ENCODE measurements at regions not wholly inside any gene's neighbourhood (a gene's known extent, or its start where the extent isn't known, plus 50 kb on each side); places are given as distances from the start of the nearest gene placed in this dataset.

GRCh38 chr11:105553025-105553424 is 56.8 kb upstream of the GRIA4 start:
- no peaks in the 10 kb centered on the region for H3K36me3 Mint-ChIP-seq
- no peak overlapping the region for H3K4me3 Mint-ChIP-seq
- CTCF ChIA-PET, result no interaction called here
- no peaks in the 10 kb centered on the region for H3K9me3 Mint-ChIP-seq
- H3K4me1 Mint-ChIP-seq, result no peaks in the 10 kb centered on the region
- H3K27ac Mint-ChIP-seq, result no peak overlapping the region
- DNase-seq, result no peak
- no peaks in the 10 kb centered on the region for H3K27me3 Mint-ChIP-seq

- Mint-ChIP-seq H3K27ac (no peak overlapping the region), H3K36me3 (no peaks in the 10 kb centered on the region), H3K27me3 (no peaks in the 10 kb centered on the region), H3K9me3 (no peaks in the 10 kb centered on the region), H3K4me3 (no peak overlapping the region), H3K4me1 (no peaks in the 10 kb centered on the region)
- DNase-seq, result no peak
- CTCF ChIA-PET, result no interaction called here
These were observed 61.5 kb upstream of the GRIA4 start for GRCh38 chr11:105548359-105548758.

- Mint-ChIP-seq H3K4me1 (no peaks in the 10 kb centered on the region), H3K9me3 (no peaks in the 10 kb centered on the region), H3K27me3 (no peaks in the 10 kb centered on the region), H3K36me3 (no peaks in the 10 kb centered on the region), H3K4me3 (no peak overlapping the region), H3K27ac (no peak overlapping the region)
- CTCF ChIA-PET, result no interaction called here
- no peak for DNase-seq
These were observed 71.3 kb upstream of the GRIA4 start for GRCh38 chr11:105538588-105538987.

- H3K4me3 Mint-ChIP-seq, result no peak overlapping the region
- H3K4me1 Mint-ChIP-seq, result no peaks in the 10 kb centered on the region
- H3K27ac Mint-ChIP-seq, result no peak overlapping the region
- H3K27me3 Mint-ChIP-seq, result no peaks in the 10 kb centered on the region
- no peak for DNase-seq
- CTCF ChIA-PET, result no interaction called here
- H3K36me3 Mint-ChIP-seq, result no peaks in the 10 kb centered on the region
- no peaks in the 10 kb centered on the region for H3K9me3 Mint-ChIP-seq
These were observed 72.3 kb upstream of the GRIA4 start for GRCh38 chr11:105537531-105537930.

GRCh38 chr11:105524286-105524685 is 85.6 kb upstream of the GRIA4 start:
- Mint-ChIP-seq H3K27ac (no peak overlapping the region), H3K36me3 (no peaks in the 10 kb centered on the region), H3K27me3 (no peaks in the 10 kb centered on the region), H3K4me3 (no peak overlapping the region), H3K4me1 (no peaks in the 10 kb centered on the region), H3K9me3 (no peaks in the 10 kb centered on the region)
- CTCF ChIA-PET, result no interaction called here
- DNase-seq, result no peak

GRCh38 chr11:105520706-105521345 is 89.0 kb upstream of the GRIA4 start:
- Mint-ChIP-seq H3K27ac (no peak overlapping the region), H3K4me3 (no peak overlapping the region), H3K36me3 (no peaks in the 10 kb centered on the region), H3K9me3 (no peaks in the 10 kb centered on the region), H3K27me3 (no peaks in the 10 kb centered on the region), H3K4me1 (no peaks in the 10 kb centered on the region)
- no peak for DNase-seq
- CTCF ChIA-PET, result no interaction called here

- H3K27me3 Mint-ChIP-seq, result no peaks in the 10 kb centered on the region
- no peak overlapping the region for H3K4me3 Mint-ChIP-seq
- H3K9me3 Mint-ChIP-seq, result no peaks in the 10 kb centered on the region
- no peaks in the 10 kb centered on the region for H3K4me1 Mint-ChIP-seq
- CTCF ChIA-PET, result no interaction called here
- H3K36me3 Mint-ChIP-seq, result no peaks in the 10 kb centered on the region
- H3K27ac Mint-ChIP-seq, result no peak overlapping the region
- no peak for DNase-seq
These were observed 102.2 kb upstream of the GRIA4 start for GRCh38 chr11:105507496-105508254.

GRCh38 chr11:105492010-105492409 is 117.9 kb upstream of the GRIA4 start:
- CTCF ChIA-PET, result no interaction called here
- H3K36me3 Mint-ChIP-seq, result no peaks in the 10 kb centered on the region

GRCh38 chr11:105491394-105491793 is 118.5 kb upstream of the GRIA4 start:
- Mint-ChIP-seq H3K27me3 (no peaks in the 10 kb centered on the region), H3K4me1 (no peaks in the 10 kb centered on the region), H3K9me3 (no peaks in the 10 kb centered on the region), H3K36me3 (no peaks in the 10 kb centered on the region), H3K4me3 (no peak overlapping the region), H3K27ac (no peak overlapping the region)
- no peak for DNase-seq
- CTCF ChIA-PET, result no interaction called here

More at GRCh38 chr11:105492010-105492409, 117.9 kb upstream of the GRIA4 start:
- Mint-ChIP-seq H3K27me3 (no peaks in the 10 kb centered on the region), H3K9me3 (no peaks in the 10 kb centered on the region), H3K4me1 (no peaks in the 10 kb centered on the region), H3K4me3 (no peak overlapping the region), H3K27ac (no peak overlapping the region)
- DNase-seq, result no peak

GRCh38 chr11:105490333-105490732 is 119.5 kb upstream of the GRIA4 start:
- H3K36me3 Mint-ChIP-seq, result no peaks in the 10 kb centered on the region
- no peaks in the 10 kb centered on the region for H3K27me3 Mint-ChIP-seq
- no peaks in the 10 kb centered on the region for H3K9me3 Mint-ChIP-seq
- no peak overlapping the region for H3K4me3 Mint-ChIP-seq
- DNase-seq, result no peak
- H3K4me1 Mint-ChIP-seq, result no peaks in the 10 kb centered on the region
- H3K27ac Mint-ChIP-seq, result no peak overlapping the region
- CTCF ChIA-PET, result no interaction called here

- Mint-ChIP-seq H3K4me3 (no peak overlapping the region), H3K4me1 (no peaks in the 10 kb centered on the region), H3K27ac (no peak overlapping the region), H3K27me3 (no peaks in the 10 kb centered on the region), H3K9me3 (no peaks in the 10 kb centered on the region), H3K36me3 (no peaks in the 10 kb centered on the region)
- CTCF ChIA-PET, result no interaction called here
- DNase-seq, result no peak
These were observed 120.4 kb upstream of the GRIA4 start for GRCh38 chr11:105489446-105489845.

- Mint-ChIP-seq H3K4me1 (no peaks in the 10 kb centered on the region), H3K9me3 (no peaks in the 10 kb centered on the region), H3K4me3 (no peak overlapping the region), H3K36me3 (no peaks in the 10 kb centered on the region), H3K27ac (no peak overlapping the region), H3K27me3 (no peaks in the 10 kb centered on the region)
- no peak for DNase-seq
- CTCF ChIA-PET, result no interaction called here
These were observed 122.9 kb upstream of the GRIA4 start for GRCh38 chr11:105486929-105487328.

GRCh38 chr11:105469931-105470330 is 139.9 kb upstream of the GRIA4 start:
- CTCF ChIA-PET, result no interaction called here
- Mint-ChIP-seq H3K4me1 (no peaks in the 10 kb centered on the region), H3K36me3 (no peaks in the 10 kb centered on the region), H3K9me3 (no peaks in the 10 kb centered on the region), H3K27me3 (no peaks in the 10 kb centered on the region), H3K27ac (no peak overlapping the region), H3K4me3 (no peak overlapping the region)
- DNase-seq, result no peak

GRCh38 chr11:105468154-105468553 is 141.7 kb upstream of the GRIA4 start:
- no peaks in the 10 kb centered on the region for H3K9me3 Mint-ChIP-seq
- H3K36me3 Mint-ChIP-seq, result no peaks in the 10 kb centered on the region
- H3K4me3 Mint-ChIP-seq, result no peak overlapping the region
- H3K27me3 Mint-ChIP-seq, result no peaks in the 10 kb centered on the region
- no peak overlapping the region for H3K27ac Mint-ChIP-seq
- H3K4me1 Mint-ChIP-seq, result no peaks in the 10 kb centered on the region
- DNase-seq, result no peak
- CTCF ChIA-PET, result no interaction called here

GRCh38 chr11:105466582-105467228 is 143.2 kb upstream of the GRIA4 start:
- DNase-seq, result no peak
- H3K4me3 Mint-ChIP-seq, result no peak overlapping the region
- H3K9me3 Mint-ChIP-seq, result no peaks in the 10 kb centered on the region
- no peaks in the 10 kb centered on the region for H3K4me1 Mint-ChIP-seq
- no peaks in the 10 kb centered on the region for H3K36me3 Mint-ChIP-seq
- H3K27ac Mint-ChIP-seq, result no peak overlapping the region
- H3K27me3 Mint-ChIP-seq, result no peaks in the 10 kb centered on the region
- CTCF ChIA-PET, result no interaction called here

All from activated naive CD4-positive, alpha-beta T cell treated with anti-CD3 and anti-CD28 coated beads, Interleukin-2, amount 10 ng/mL, durations not matched to agents 7 days and 5 days (primary cell).